OCI-LY7 (cell line): ENCODE measurements at regions not wholly inside any gene's neighbourhood (a gene's known extent, or its start where the extent isn't known, plus 50 kb on each side); places are given as distances from the start of the nearest gene placed in this dataset.
A peak's percentile ranks its signal among the peaks of the same experiment; 100 is the strongest.
"Not testable (repeated sequence)": the region's sequence is repeated elsewhere in the genome, so short reads cannot be mapped to it uniquely, and the experiment has no call there.

Experiments
- BruUV-seq: library from RNA; stranded (reverse); fragments of 400-500 nt; replicated peaks from 2 replicates; lab custom pipeline; 2021; lab: Mats Ljungman, UMichigan
- CTCF ChIA-PET: fragments of 300-600 bp; sonication (Branson Sonifier 250); formaldehyde crosslinking; loops from one replicate; lab custom pipeline; 2022; ENCODE audit warnings: antibody characterized with exemption; ENCODE audit not compliant: unreplicated experiment; lab: Charles Lee
- POLR2A ChIA-PET: fragments of 300-600 bp; sonication (Branson Sonifier 250); formaldehyde crosslinking; loops from one replicate; lab custom pipeline; 2022; ENCODE audit warnings: antibody characterized with exemption; lab: Charles Lee
- DNase-seq: peaks from one replicate; pipeline ENCODE4 v3.0.0-alpha.2; 2015; ENCODE audit warnings: low spot score
- H2AFZ ChIP-seq: fragments of 200-600 bp; sonication (generic), shearing (Covaris generic); 2 replicates; pipeline ENCODE4 v1.6.1; 2014; ENCODE audit warnings: mild to moderate bottlenecking, antibody characterized with exemption, low read length, moderate library complexity
- H3K27ac ChIP-seq: fragments of 200-600 bp; sonication (generic); 2 replicates; pipeline ENCODE4 v1.5.1; 2014; ENCODE audit warnings: mixed run types, low read depth, mild to moderate bottlenecking, moderate library complexity, low read length, inconsistent platforms; ENCODE audit not compliant: poor library complexity, severe bottlenecking
- H3K36me3 ChIP-seq: fragments of 200-600 bp; sonication (generic); 2 replicates; pipeline ENCODE4 v1.6.1; 2014; ENCODE audit warnings: mild to moderate bottlenecking, antibody characterized with exemption, low read length, moderate library complexity, mixed read lengths; ENCODE audit not compliant: insufficient read depth
- H3K4me1 ChIP-seq: fragments of 200-600 bp; sonication (generic); 2 replicates; pipeline ENCODE4 v1.5.1; 2014; ENCODE audit warnings: mild to moderate bottlenecking, low read length; ENCODE audit not compliant: insufficient read depth, poor library complexity, severe bottlenecking
- H3K4me2 ChIP-seq: fragments of 200-600 bp; sonication (generic); 2 replicates; pipeline ENCODE4 v1.6.1; 2014; ENCODE audit warnings: mild to moderate bottlenecking, low read length
- H3K4me3 ChIP-seq: fragments of 200-600 bp; sonication (generic); 2 replicates; pipeline ENCODE4 v1.5.1; 2014; ENCODE audit warnings: mild to moderate bottlenecking, low read depth, low read length; ENCODE audit not compliant: poor library complexity, severe bottlenecking
- H3K79me2 ChIP-seq: fragments of 200-600 bp; sonication (generic); 2 replicates; pipeline ENCODE4 v1.6.1; 2016; ENCODE audit warnings: low read depth, mild to moderate bottlenecking, low read length, moderate library complexity, mixed read lengths; ENCODE audit not compliant: insufficient read depth
- H3K9me2 ChIP-seq: fragments of 200-600 bp; sonication (generic); 2 replicates; pipeline ENCODE4 v1.6.1; 2016; ENCODE audit warnings: mild to moderate bottlenecking, low read length, mixed read lengths; ENCODE audit not compliant: insufficient read depth
- H3K9me3 ChIP-seq: fragments of 200-600 bp; sonication (generic); 2 replicates; pipeline ENCODE4 v1.6.1; 2014; ENCODE audit warnings: mild to moderate bottlenecking, mixed run types, low read length, mixed read lengths
- H4K20me1 ChIP-seq: fragments of 200-600 bp; sonication (generic); 2 replicates; pipeline ENCODE4 v1.6.1; 2014; ENCODE audit warnings: mild to moderate bottlenecking, antibody characterized with exemption, low read length, moderate library complexity, mixed read lengths; ENCODE audit not compliant: insufficient read depth
- EZH2phosphoT487 ChIP-seq: fragments of 200-600 bp; sonication (generic); IDR thresholded peaks from 2 replicates; pipeline ENCODE4 v1.6.1; 2018; ENCODE audit warnings: low read depth, borderline replicate concordance, mild to moderate bottlenecking, mixed run types, antibody characterized with exemption, low read length, moderate library complexity, mixed read lengths
- intact Hi-C: fragments of 100-400 bp; cut with micrococcal nuclease; formaldehyde crosslinking; loops from one replicate; pipeline ENCODE4 v1.10.0; 2022; ENCODE audit not compliant: unreplicated experiment
- TF ChIP-seq, protein P1 (sequence below): fragments of 200-600 bp; sonication (generic); conservative IDR thresholded peaks from 2 replicates; pipeline ENCODE4 v1.5.1; 2014; ENCODE audit warnings: mild to moderate bottlenecking, antibody characterized with exemption, low read length, moderate library complexity, mixed read lengths

- peak overlapping the region; percentile 11 for H3K4me3 ChIP-seq
- no peaks in the 10 kb centered on the region for H3K9me3 ChIP-seq
- H4K20me1 ChIP-seq = no peaks in the 10 kb centered on the region
- no peaks in the 10 kb centered on the region for H3K9me2 ChIP-seq
- TF ChIP-seq, protein P1, sequence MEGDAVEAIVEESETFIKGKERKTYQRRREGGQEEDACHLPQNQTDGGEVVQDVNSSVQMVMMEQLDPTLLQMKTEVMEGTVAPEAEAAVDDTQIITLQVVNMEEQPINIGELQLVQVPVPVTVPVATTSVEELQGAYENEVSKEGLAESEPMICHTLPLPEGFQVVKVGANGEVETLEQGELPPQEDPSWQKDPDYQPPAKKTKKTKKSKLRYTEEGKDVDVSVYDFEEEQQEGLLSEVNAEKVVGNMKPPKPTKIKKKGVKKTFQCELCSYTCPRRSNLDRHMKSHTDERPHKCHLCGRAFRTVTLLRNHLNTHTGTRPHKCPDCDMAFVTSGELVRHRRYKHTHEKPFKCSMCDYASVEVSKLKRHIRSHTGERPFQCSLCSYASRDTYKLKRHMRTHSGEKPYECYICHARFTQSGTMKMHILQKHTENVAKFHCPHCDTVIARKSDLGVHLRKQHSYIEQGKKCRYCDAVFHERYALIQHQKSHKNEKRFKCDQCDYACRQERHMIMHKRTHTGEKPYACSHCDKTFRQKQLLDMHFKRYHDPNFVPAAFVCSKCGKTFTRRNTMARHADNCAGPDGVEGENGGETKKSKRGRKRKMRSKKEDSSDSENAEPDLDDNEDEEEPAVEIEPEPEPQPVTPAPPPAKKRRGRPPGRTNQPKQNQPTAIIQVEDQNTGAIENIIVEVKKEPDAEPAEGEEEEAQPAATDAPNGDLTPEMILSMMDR = no peak
- no peak for TF ChIP-seq EZH2phosphoT487
- POLR2A ChIA-PET = interaction anchor here (0.6 to 0.8 kb wide), 3 partner anchors 32 to 918 kb away, joined by 3 to 5 read pairs (median 4); no protein-coding TSS in a partner anchor
- no peak overlapping the region for H2AFZ ChIP-seq
- intact Hi-C loops = loop anchor here (2.0 kb wide), 1 partner anchor 30 kb away; no protein-coding TSS in a partner anchor
- peak overlapping the region; percentile 46 for H3K27ac ChIP-seq
- CTCF ChIA-PET = interaction anchor here (1.0 kb wide), 1 partner anchor 36 kb away, joined by 3 read pairs; no protein-coding TSS in a partner anchor
- peak overlapping the region; percentile 53 for H3K4me2 ChIP-seq
- DNase-seq = no peak
- no TSS peak for BruUV-seq
- H3K4me1 ChIP-seq = peaks cover 57% of the 10 kb centered on the region
- H3K36me3 ChIP-seq = peaks cover 14% of the 10 kb centered on the region
- no peaks in the 10 kb centered on the region for H3K79me2 ChIP-seq
These were observed 238.9 kb upstream of the ID2 start for GRCh38 chr2:8442833-8443486.

- TF ChIP-seq EZH2phosphoT487 = no peak
- TF ChIP-seq, protein P1 = 0 out of 2 replicates have a peak, but pooled peaks have one; percentile 12
- BruUV-seq = no TSS peak
These were observed 236.3 kb upstream of the ID2 start for GRCh38 chr2:8445580-8445979.

DNA sequence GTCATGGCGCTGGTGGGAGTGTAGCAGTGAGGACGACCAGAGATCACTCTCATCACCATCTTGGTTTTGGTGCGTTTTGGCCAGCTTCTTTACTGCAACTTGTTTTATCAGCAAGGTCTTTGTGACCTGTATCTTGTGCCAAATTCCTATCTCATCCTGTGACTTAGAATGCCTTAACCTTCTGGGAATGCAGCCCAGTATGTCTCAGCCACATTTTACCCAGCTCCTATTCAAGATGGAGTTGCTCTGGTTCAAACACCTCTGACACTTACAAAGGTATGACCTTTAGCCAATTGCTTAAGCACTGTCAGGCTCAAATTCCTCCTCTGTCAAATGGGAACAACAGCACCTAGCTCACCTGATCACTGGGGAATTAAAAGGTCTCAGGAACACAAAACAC is 235.1 kb upstream of the ID2 start:
- peaks cover 55% of the 10 kb centered on the region for H3K4me1 ChIP-seq
- H3K4me2 ChIP-seq, H4K20me1 ChIP-seq, H3K4me3 ChIP-seq, intact Hi-C loops, H3K79me2 ChIP-seq, CTCF ChIA-PET, H3K27ac ChIP-seq, H2AFZ ChIP-seq, H3K9me2 ChIP-seq, H3K36me3 ChIP-seq, DNase-seq, BruUV-seq, H3K9me3 ChIP-seq: not testable (repeated sequence)
- POLR2A ChIA-PET = interaction anchor here (0.6 kb wide), 1 partner anchor 744 kb away, joined by 3 read pairs; no protein-coding TSS in a partner anchor

More at GRCh38 chr2:8445580-8445979, 236.3 kb upstream of the ID2 start:
- Histone ChIP-seq H4K20me1 (no peaks in the 10 kb centered on the region), H3K36me3 (peaks cover 6% of the 10 kb centered on the region; the same call in 1 of the 2 replicates), H3K9me3 (no peaks in the 10 kb centered on the region), H3K79me2 (no peaks in the 10 kb centered on the region), H2AFZ (no peak overlapping the region), H3K4me3 (no peak overlapping the region), H3K9me2 (no peaks in the 10 kb centered on the region), H3K27ac (no peak overlapping the region), H3K4me1 (peaks cover 62% of the 10 kb centered on the region), H3K4me2 (peak overlapping the region; percentile 44)
- peak; percentile 46 for DNase-seq
- intact Hi-C loops = no loop called here
- POLR2A ChIA-PET = interaction anchor here (0.6 to 1.9 kb wide), 7 partner anchors 29 to 292 kb away, joined by 3 to 6 read pairs (median 4); no protein-coding TSS in a partner anchor
- CTCF ChIA-PET = no interaction called here
